ENCODE measurements at regions not wholly inside any gene's neighbourhood (a gene's known extent, or its start where the extent isn't known, plus 50 kb on each side); places are given as distances from the start of the nearest gene placed in this dataset.
A peak's percentile ranks its signal among the peaks of the same experiment; 100 is the strongest.

DNA sequence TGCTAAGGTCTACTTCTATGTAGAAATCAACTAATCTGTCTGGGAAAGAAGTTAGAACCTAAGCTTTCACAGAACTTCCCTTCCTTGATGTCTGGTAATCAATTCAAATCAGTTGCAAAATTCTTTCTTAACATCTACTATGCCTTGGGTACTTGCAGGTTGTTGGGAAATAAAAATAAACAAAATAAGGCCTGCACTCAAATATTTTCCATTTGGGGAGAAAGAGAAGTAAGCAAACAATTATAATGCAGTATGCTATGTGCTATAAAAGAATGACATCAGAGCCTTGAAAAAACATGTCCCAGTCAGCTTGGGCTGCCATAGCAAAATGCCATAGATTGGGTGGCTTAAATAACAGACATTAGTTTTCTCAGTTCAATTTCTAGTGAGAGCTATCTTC lies 425.9 kb upstream of the DCN start:
- no peak for DNase-seq

DNA sequence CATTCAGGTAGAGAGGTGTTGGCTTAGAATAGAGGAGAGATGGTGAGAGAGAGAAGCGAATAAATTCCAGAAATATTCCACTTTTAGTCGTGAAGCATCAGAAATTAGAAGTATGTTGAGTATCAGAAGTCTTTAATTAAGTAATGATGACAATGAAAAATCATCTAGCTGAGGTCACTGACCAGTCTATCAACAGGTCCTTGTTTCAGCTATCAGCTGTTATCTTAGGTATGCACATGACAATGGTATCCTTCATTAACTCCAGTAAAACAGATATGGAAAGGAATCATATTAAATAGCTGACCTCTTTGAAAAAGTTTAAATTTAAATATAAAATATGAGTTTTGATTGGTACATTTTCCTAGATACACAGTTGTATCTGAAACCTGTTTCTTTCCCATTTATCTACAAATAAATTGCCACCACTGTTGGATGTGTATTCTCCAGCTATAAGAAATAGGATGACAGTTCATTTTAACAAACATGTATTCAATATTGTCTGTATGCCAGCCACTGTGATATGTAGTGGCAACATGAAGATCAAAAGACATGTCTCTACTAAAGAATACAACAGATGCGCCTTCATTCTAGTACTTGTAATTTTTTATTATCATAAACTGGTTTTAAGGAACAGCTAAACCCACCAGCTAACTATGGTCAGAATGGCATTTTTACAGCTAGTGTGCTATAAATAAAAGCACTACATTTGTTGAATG lies 424.2 kb upstream of the DCN start:
- no peak for DNase-seq

GRCh38 chr12:91604897-91605296 lies 422.3 kb upstream of the DCN start:
- DNase-seq: no peak

GRCh38 chr12:91603060-91603459 lies 420.4 kb upstream of the DCN start:
- no peak for DNase-seq

DNA sequence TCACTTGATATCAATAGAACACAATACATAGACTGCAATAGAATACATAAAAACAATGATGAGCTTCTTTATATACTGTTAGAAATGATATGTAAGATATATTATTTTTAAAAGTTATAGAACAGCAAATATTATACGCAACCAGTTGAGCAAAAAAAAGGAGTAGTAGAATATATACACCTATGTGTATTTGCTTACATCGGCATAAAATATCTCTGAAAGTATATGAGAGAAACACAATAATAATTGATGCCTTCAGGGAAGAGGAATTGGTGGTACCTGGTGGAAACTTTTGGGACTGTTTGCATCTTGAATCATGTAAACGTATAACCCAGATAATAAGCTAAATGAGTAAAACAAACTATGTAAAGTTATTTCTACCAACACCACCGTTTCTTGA lies 418.4 kb upstream of the DCN start:
- no peak for DNase-seq

DNA sequence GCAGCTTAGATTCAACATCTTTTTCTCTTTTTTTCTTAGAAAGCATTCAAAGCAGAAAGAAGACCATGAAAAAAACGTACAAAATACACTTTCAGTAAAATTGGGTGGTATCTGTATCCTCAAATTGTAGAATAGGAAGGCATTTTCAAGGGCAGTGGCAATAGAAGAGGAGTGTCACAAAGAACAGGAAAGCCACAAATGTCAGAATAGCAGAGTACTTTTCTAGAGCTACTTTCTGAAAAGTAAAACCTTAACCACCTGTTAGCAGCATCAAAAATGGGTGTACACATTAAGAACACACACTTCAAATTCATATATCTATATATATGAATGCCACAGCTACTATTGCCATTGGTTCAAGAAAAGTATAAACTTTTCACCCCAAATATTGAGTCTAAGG lies 412.1 kb upstream of the DCN start:
- DNase-seq: no peak

- DNase-seq: no peak
Measured at GRCh38 chr12:91591639-91591987, 409.0 kb upstream of the DCN start.

DNA sequence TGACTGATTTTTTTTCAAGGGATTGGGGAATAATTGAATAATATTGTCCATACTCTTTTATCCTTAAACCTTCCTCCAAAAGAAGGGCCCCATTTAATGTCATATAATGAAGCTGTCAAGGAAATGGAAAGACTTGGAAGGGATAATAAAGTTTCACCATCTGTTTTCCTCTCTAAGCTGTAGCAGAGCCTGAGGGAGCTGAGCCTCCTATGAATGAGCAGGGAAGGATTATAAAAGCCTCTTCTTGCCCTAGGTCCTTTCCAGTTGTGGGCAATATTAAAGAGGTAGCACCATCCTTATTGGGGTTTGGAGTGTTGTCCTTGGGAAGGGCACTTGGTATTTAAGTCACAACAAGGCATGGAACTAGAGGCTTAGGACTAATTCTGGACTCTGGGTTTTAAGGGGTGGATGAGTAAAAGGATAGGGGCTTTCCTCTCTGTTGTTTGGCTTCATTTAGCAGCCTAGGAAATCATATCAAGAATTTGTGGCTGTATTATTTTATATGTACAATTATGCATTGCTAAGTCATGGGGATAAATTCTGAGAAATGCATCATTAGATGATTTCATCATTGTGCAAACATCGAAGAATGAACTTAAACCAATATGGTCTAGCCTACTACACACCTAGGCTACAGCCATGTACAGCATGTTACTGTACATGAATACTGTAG lies 408.5 kb upstream of the DCN start:
- no peak for DNase-seq

DNA sequence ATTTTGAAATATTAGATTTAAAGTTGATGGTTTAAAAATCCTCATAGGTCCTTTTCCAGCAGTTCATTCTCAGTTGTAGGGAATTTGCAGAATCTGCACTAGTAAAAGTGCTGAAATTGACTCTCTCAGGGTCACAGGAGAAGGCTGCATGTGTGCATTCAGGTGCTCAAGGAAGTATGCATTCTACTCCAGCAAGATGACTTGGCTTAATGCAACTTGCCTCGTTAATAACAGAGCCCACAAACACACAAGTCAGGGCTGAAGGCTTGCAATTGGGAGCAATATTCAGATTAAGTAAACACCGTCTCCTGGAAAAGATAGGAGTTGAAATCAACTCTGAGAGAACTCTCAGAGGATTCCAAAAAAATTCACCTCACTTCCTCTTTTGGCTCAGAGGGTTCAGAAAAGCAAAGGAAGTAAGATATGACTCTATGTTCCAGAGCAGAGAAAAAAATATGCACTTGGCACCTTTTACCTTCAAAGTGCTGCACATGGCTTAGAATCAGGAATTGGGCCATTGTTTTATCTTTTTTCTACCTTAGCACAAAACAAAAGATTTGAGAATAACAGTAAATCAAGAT lies 406.3 kb upstream of the DCN start:
- no peak for DNase-seq

DNA sequence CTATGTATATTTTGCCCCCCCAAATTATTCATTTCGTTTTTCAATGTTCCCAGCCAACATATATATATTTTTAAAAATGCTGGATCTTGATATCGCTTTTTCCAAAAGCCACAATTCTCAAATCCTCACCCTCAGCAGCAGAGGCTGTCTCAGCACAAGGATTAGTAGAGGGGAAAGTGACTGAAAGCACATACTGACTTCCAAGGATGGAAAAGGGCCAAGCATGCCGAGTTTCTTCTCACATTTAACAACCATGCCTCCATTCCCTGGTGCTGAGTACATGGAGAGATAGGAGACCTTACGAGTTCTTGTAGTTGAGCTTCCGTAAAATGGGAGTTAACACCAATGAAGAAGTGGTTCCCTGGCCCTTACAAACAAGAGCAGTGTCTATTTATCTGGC lies 403.4 kb upstream of the DCN start:
- no peak for DNase-seq

- no peak for DNase-seq
Measured at GRCh38 chr12:91582811-91583210, 400.2 kb upstream of the DCN start.

DNA sequence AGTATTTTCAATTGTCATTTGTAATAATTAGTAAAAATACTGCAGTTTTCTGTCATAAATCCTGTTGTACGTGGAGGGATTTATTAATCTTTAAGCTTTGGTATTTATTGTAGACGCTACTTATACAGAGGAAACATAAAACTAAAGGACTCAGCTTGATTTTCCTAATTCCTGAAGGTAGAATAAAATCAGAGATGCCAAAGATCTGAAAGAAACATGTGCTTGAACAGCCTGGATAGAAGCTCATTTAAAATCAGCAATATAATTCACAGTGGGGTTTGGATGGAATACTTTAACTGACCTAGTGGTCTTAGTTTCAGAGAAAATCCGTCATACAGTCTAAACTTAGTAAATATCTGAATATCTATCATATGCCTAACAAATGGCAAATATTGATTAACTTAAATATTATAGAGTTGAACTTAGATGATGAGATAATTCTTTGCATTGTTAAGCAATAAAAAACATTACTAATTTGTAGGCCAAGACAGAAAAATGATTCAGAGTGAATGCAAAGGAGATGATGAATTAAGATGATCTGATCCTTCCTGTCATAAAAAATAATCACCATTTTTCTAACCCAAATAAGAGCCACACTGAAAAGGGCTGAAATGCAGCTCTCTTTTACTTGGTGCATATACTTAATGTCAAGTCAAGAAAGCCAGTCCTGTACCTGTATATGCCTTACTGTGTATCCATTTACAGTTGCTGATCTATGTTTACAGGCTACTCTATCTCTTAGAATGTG lies 397.1 kb upstream of the DCN start:
- no peak for DNase-seq

DNA sequence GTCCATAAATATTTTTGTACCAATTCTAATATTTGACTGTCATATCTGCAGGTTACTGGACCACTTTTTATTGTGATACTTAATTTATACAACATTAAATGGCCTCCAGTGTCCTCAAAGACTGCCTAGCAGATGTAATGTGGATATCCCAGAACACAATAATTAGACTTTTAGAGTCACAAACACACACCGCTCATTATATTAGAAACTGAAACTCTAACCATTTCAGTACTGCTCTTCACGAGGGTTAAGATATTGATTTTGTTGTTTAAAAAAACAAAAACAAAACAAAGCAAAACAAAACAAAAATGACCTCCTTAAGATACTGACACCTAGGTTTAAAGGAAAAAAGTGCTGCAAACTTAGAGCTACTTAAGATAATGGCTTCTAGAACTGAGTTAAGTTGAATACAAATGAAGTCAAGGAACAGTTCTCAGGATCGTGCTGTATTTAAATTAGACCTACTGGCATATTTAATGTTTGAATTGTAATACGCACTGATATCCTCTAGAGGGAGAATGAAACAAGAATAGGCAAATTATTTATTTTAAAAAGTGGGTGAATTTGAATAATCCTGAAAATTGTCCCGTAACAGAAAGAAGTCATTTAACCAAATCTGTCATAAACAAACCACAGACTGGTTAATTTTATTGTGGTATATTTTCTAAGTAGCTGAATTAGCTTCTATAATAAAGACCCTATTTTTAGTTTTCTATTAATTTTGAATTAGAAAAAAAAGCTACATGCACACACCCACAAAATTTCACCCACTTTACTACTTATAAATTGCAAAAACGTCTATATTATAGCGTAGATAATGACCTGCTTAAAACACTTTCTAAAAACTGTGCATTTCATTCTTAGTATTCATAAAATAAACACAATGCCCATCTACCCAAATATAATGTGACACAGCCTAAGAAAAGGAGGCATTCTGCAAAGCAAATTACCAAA lies 395.2 kb upstream of the DCN start:
- DNase-seq: no peak

GRCh38 chr12:91576432-91576831 lies 393.8 kb upstream of the DCN start:
- no peak for DNase-seq

DNA sequence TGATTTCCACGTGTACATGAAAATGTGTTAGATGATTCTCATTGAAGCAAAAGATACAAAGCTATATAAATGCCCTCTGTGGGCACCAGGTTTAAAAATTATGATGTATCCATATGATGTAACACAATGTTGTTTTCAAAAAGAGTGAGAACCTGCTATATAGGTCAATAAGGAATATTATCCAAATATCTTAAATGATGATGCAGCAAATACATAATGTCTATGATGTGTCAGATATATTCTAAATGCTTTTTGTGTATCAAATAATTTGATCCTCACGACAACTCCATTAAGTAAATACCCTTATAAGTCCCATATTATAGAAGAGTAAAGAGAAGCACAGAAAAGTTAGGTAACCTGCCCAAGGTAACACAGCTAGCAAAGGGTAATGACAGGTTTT lies 393.0 kb upstream of the DCN start:
- no peak for DNase-seq

DNA sequence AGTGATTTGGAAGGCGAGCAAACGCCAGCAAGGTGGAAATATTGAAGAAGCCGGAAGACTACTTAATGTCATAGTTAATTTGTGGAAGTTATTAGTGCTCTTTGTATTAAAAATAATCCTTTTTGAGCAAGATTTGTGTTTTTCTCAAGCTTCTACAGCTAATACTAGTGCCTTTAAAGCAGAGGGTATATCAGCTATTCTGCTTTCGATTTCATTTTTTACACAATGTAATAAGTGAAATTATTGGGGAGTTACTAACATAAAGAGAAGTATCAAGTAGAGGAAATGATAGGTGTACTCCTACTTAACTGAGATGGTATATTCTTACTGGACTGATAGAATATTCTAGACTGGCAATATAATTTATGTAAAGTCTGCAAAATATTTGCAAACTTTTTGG lies 392.4 kb upstream of the DCN start:
- no peak for DNase-seq

- DNase-seq: no peak
Measured at GRCh38 chr12:91574391-91574790, 391.8 kb upstream of the DCN start.

DNA sequence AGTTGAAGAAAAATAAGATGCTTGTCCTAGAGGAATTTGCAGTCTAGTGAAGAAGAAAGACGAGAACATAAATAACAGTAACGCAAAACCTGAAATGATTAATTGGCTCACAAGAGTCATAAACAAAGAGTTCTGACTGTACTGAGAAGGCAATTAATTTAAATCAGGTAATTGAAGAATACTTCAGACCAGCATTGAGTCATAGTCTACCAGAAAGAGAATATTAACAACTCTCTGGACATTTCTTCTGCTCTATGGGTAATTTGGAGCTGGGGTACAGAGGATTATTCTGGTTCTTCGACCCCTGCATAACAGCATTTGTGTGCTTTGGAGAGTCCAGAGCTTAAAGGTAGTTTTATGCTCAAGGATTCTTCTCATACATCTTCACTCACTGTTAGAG lies 390.3 kb upstream of the DCN start:
- no peak for DNase-seq

- no peak for DNase-seq
Measured at GRCh38 chr12:91567100-91567485, 384.5 kb upstream of the DCN start.

GRCh38 chr12:91566328-91567099 lies 383.9 kb upstream of the DCN start:
- DNase-seq: no peak

GRCh38 chr12:91565846-91566245 lies 383.2 kb upstream of the DCN start:
- no peak for DNase-seq

GRCh38 chr12:91565246-91565645 lies 382.6 kb upstream of the DCN start:
- peak; percentile 24 for DNase-seq

Measured in stimulated activated CD4-positive, alpha-beta T cell treated with anti-CD3 and anti-CD28 coated beads, Interleukin-12 subunit alpha, Interleukin-12 subunit beta, amount 100 ng/mL, for 4 hours (primary cell).